HG03097 (cell line): ENCODE measurements at regions not wholly inside any gene's neighbourhood (a gene's known extent, or its start where the extent isn't known, plus 50 kb on each side); places are given as distances from the start of the nearest gene placed in this dataset.
"Not testable (repeated sequence)": the region's sequence is repeated elsewhere in the genome, so short reads cannot be mapped to it uniquely, and the experiment has no call there.

Experiments used
- ATAC-seq: cut with Tn5 transposase; IDR thresholded peaks from one replicate; pipeline ENCODE4 v1.9.1; 2021; ENCODE audit not compliant: unreplicated experiment, low FRiP score

GRCh38 chr16:52740766-52741165, 193.8 kb upstream of the TOX3 start:
- no peak for ATAC-seq

DNA sequence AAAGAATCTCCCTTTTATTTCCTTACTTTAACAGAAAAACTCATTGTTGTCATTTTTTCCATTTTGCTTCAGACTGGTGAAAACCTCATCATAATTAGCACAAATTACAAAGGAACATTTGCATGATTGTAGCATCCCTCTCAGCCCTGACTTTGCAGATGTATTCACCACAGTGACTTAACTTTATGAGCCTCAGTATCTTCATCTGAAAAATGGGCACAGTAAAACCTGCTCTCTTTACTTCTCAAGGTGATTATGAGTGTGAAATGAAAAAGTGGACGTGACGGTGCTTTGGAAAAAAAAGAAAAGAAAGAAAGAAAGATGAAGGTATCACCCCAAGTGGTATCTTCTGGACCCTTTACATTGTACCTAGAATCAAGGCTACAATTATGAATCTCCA, 193.4 kb upstream of the TOX3 start:
- ATAC-seq: no peak

- ATAC-seq: not testable (repeated sequence)
These were observed 192.0 kb upstream of the TOX3 start for GRCh38 chr16:52738992-52739391.

- no peak for ATAC-seq
These were observed 184.4 kb upstream of the TOX3 start for GRCh38 chr16:52731219-52731875.

DNA sequence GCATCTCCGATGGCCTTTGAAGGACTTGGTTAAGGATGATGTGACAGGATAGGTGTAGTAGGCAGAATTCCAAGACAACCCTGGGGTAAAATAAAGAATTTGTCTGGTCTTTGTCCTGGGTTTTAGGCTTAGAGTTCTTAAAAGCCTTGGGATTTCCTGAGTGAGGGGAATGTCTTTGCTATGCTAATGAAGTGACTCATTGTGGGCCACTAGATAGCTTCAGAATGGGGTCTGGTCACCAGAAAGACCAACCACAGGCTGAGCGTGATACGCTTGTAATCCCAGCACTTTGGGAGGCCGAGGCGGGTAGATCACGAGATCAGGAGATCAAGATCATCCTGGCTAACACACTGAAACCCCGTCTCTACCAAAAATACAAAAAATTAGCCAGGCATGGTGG, 182.8 kb upstream of the TOX3 start:
- no peak for ATAC-seq

DNA sequence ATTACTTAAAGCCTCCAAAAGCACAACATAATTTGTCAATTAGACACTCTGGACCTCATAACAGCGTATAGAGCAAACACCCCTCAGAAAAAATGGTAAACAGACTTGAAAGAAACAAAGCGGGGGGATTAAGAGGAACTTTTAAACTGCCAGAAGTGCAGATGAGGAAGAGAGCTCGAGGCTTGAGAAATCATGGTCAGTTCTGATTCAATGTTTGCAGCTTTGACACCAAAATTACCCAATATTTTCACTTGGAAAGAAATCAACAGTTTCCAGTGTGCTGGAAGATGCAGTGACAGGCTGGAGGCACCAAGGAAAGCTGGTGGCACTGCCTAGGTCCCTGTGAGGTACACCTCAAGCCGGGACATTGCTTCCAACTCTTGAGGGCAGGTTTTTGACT, 180.9 kb upstream of the TOX3 start:
- no peak for ATAC-seq

GRCh38 chr16:52727441-52727840, 180.5 kb upstream of the TOX3 start:
- ATAC-seq: no peak

- no peak for ATAC-seq
These were observed 178.5 kb upstream of the TOX3 start for GRCh38 chr16:52725461-52725860.

DNA sequence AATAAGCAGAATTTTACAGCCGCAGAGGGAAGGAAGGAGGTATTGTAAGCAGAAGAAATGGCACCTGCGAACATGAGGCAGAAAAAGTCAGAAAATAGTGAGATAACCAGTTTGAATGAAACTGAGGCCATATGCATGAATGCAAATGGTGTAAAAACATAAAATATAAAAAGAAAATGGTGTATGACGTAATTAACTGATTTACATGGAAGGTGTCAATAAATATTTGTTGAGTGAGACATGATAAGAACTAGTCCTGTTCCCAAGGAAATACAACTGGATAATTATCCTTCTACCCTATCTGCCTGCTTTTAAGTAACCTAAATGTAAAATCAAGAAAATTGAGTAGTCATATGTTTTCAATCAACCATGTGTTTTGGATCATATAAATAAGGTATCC, 178.1 kb upstream of the TOX3 start:
- no peak for ATAC-seq

GRCh38 chr16:52721331-52721730, 174.4 kb upstream of the TOX3 start:
- ATAC-seq: no peak

GRCh38 chr16:52718046-52718445, 171.1 kb upstream of the TOX3 start:
- ATAC-seq: no peak

DNA sequence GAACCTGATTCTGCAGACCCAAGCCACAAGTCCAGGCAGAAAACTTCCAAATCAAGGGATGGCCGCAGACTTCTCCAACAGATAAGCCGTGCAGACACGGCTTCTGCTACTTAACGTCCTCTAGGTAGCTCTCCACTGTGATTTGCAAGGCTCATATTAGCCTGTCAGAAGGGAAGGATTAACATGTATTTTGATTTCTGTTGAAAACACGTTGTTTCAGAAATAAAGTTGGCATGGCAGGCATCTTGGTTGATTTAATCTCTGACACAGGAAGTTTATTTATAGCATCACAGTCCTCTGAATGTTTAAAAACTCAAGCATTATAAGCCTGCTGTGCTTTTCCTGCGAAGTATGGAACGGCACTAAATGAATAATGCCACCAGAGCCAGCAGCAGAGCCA, 166.8 kb upstream of the TOX3 start:
- ATAC-seq: no peak

- ATAC-seq: no peak
These were observed 162.4 kb upstream of the TOX3 start for GRCh38 chr16:52709306-52709705.

DNA sequence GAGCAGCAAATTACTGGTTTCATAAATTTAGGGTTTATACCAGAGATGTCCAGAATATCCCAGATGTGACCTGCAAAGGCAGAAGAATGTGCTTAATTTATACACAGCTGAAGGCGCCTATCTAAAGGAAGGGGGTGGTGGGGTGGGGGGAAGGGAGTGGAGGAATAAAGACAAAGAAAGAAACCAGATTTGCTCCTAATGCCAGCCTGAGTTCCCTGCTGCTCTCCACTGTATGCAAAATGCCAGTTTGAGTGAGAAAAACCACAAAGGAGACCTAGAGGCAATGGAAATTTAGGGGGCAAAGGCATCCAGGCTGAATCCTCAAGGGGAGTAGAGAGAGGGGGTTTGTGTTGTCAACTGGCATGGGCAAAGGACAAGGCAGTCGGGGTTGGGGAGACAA, 161.5 kb upstream of the TOX3 start:
- ATAC-seq: no peak

DNA sequence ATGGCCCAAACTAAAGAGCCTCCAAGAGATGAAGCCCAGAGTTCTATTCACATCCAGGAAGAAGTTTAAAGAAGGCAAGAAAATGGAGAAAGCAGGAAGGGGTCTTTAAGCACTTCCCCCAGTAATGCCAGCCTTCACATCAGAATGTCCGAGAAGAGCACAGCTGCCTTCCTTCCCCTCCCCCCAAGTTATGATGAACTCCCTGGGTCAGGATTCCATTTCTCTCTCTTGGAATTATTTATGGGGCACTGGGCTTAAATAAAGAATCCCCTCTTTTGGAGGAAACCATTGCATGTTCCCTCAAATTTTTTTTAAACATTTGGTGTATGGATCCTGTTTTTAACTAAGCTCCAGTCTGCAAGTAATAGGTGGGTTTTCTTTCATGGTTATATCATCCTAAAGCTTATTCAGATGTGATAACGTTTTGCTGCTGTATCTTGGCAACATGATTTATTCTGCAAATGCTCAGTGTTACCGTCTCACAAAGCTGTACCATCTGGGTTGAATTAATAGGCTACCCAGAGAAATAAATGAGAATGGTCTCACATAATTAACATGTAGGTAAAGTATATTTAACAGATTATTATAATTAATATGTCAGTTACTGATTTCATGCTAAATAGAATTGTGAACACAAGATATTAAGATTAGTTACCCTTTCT, 160.9 kb upstream of the TOX3 start:
- ATAC-seq: no peak

GRCh38 chr16:52705122-52705521, 158.2 kb upstream of the TOX3 start:
- ATAC-seq: no peak

GRCh38 chr16:52697971-52698370, 151.0 kb upstream of the TOX3 start:
- no peak for ATAC-seq

DNA sequence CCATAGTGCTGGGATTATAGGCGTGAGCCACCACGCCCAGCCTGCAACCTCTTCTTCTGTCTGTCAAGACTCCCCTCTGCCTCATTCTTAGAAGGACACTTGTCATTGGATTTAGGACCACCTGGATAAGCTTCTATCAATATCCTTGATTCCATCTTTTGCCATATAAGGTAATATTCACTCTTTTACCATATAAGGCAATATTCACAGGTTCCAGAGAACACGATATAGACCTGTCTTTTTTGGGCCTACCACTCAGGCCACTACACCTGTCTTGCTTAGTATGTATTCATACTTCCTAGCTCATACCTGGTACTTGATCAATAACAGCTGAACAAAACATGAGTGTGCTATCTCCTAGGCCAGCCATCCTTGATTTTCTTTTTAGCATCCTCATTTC, 149.2 kb upstream of the TOX3 start:
- ATAC-seq: no peak

DNA sequence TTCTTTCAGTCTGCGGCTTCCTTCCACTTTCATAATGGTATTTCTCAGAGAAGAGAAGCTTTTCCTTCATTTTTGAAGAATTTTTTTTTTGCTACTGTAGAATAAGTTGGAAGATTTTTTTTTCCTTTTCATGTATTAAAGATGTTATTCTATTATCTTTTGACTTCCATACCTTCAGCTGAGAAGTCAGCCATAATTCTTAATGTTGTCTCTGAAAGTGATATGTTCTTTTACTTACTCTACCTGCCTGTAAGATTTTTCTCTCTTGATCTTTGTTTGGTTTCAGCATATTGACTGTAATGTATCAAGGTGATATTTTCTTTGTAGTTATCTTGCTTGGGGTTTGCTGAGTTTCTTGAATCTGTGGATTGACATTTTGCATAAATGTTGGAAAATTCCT, 143.5 kb upstream of the TOX3 start:
- no peak for ATAC-seq

DNA sequence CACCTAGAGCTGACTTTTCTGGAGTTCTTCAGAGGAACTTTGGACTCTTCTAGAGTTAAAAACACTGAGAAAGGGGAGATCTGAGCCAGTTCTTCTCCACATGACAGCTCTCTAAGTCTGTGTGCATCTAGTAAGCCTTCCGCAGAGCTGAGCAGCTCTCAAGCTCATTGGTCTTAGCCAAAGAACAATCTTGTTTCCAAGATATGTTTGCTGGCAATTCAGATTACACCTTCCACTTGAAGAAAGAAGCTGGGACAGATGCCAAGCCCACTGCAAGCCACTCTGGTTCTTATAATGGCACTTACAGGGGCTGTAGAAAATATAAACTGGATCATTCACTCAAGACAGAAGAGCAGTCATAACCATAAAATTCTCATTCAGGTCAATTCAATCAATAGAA, 134.1 kb upstream of the TOX3 start:
- ATAC-seq: no peak

- no peak for ATAC-seq
These were observed 130.6 kb upstream of the TOX3 start for GRCh38 chr16:52677501-52677900.

DNA sequence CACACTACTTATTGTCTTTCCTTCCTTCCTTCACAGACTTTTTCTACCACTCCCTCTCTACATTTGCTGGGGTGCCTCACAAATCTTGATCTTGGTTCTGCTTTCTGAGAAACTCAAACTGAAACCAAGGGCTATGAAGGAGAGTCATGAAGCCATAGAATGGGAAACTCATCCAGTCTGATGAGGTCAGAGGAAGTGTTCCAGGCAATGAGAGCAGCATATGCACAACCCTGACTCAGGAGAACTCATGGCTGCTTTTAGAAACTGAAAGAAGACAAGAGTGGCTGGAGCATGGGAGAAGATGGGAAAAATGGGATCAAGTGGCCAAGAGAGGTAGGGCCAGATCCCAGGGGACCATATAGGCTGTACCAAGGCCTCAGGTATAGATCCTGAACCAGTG, 130.0 kb upstream of the TOX3 start:
- no peak for ATAC-seq

- ATAC-seq: no peak
These were observed 124.6 kb upstream of the TOX3 start for GRCh38 chr16:52671590-52671989.
